Breast epithelium (tissue), 4 donors: ENCODE measurements at regions not wholly inside any gene's neighbourhood (a gene's known extent, or its start where the extent isn't known, plus 50 kb on each side); places are given as distances from the start of the nearest gene placed in this dataset.

Experiments
- DNase-seq, 2 donors: peaks; one replicate each; pipeline ENCODE4 v3.0.0-alpha.2; 2019; ENCODE audit warnings: low spot score in 2 of 2
- H3K27ac ChIP-seq, 2 donors: fragments of 200-600 bp; sonication (generic) in 1 of 2; one replicate each; pipeline ENCODE4 v1.5.1; 2016 to 2019; ENCODE audit warnings: mild to moderate bottlenecking in 1 of 2
- H3K27me3 ChIP-seq, 2 donors: fragments of 200-600 bp; sonication (generic) in 1 of 2; one replicate each; pipeline versions ENCODE4 v1.5.1 to v1.6.0; 2017 to 2019; ENCODE audit warnings: control low read depth in 1 of 2, mild to moderate bottlenecking in 1 of 2
- H3K36me3 ChIP-seq: fragments of 200-600 bp; one replicate; pipeline ENCODE4 v1.5.1; 2019
- H3K4me1 ChIP-seq, 2 donors: fragments of 200-600 bp; sonication (generic); one replicate each; pipeline ENCODE4 v1.5.1; 2016 to 2019; ENCODE audit warnings: control low read depth in 1 of 2
- H3K4me3 ChIP-seq, 3 donors: fragments of 200-600 bp; sonication (generic); 1 replicate in 2 of 3; 2 replicates in 1 of 3; pipeline ENCODE4 v1.5.1; 2016 to 2019; ENCODE audit warnings: mild to moderate bottlenecking in 3 of 3, moderate library complexity in 2 of 3
- H3K9me3 ChIP-seq, 2 donors: fragments of 200-600 bp; sonication (generic) in 1 of 2; one replicate each; pipeline ENCODE4 v1.5.1; 2016 to 2019; ENCODE audit warnings: control low read depth in 1 of 2
- CTCF ChIP-seq, 3 donors: fragments of 450-650 bp; IDR thresholded peaks; one replicate each; pipeline ENCODE4 v1.5.1; 2016 to 2017; ENCODE audit warnings: antibody characterized with exemption in 3 of 3, mild to moderate bottlenecking in 3 of 3, moderate library complexity in 3 of 3
- POLR2A ChIP-seq: fragments of 450-650 bp; IDR thresholded peaks from one replicate; pipeline ENCODE4 v1.6.1; 2016; ENCODE audit warnings: antibody characterized with exemption, mild to moderate bottlenecking, moderate library complexity
- POLR2AphosphoS5 ChIP-seq, 3 donors: sonication (generic); formaldehyde crosslinking; IDR thresholded peaks; one replicate each; pipeline ENCODE4 v1.6.1; 2017; ENCODE audit warnings: antibody characterized with exemption in 3 of 3
- intact Hi-C: fragments of 100-400 bp; cut with DNase I; formaldehyde crosslinking; loops from one replicate; pipeline ENCODE4 v1.15.1; 2023; ENCODE audit warnings: low total_unique reads

GRCh38 chr6:105886814-105887544 lies 199.2 kb upstream of the PRDM1 start:
- TF ChIP-seq POLR2AphosphoS5 (IDR thresholded peaks at IDR 0.05) (no peak), POLR2A (no peak), CTCF (IDR thresholded peaks at IDR 0.05) (no peak)
- no peaks in the 10 kb centered on the region for H3K27me3 ChIP-seq
- intact Hi-C loops, result no loop called here
- H3K36me3 ChIP-seq, result no peaks in the 10 kb centered on the region
- H3K27ac ChIP-seq, result no peak overlapping the region
- no peaks in the 10 kb centered on the region for H3K9me3 ChIP-seq
- no peak for DNase-seq
- H3K4me1 ChIP-seq, result no peaks in the 10 kb centered on the region
- no peak overlapping the region for H3K4me3 ChIP-seq

GRCh38 chr6:105886066-105886813 lies 199.9 kb upstream of the PRDM1 start:
- TF ChIP-seq POLR2AphosphoS5 (IDR thresholded peaks at IDR 0.05) (no peak), POLR2A (no peak)
- H3K4me1 ChIP-seq, result no peaks in the 10 kb centered on the region
- H3K9me3 ChIP-seq, result no peaks in the 10 kb centered on the region
- H3K27me3 ChIP-seq, result no peaks in the 10 kb centered on the region
- no peak overlapping the region for H3K4me3 ChIP-seq
- H3K27ac ChIP-seq, result no peak overlapping the region
- DNase-seq, result no peak
- H3K36me3 ChIP-seq, result no peaks in the 10 kb centered on the region
- intact Hi-C loops, result no loop called here

DNA sequence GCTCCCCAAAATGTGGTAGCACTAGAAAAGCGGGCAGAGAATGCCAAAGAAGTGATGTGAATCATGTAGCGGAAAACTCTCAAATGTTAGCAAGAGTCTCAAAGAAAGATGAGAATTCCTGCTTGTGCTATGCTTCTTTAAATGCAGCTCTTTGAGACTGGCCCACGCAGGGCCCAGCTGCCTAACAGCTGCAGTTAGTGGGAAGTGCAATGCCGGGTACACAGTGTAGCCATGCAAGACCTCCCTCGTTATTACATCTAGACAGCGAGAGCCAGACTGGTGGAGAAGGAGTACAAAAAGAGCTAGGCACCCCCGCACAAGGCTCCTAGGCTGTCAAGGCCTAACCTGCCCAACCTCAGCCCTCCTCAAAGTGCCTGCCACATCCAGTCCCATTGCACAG lies 201.7 kb upstream of the PRDM1 start:
- intact Hi-C loops, result no loop called here
- no peaks in the 10 kb centered on the region for H3K27me3 ChIP-seq
- DNase-seq, result no peak

GRCh38 chr6:105884011-105884410 lies 202.1 kb upstream of the PRDM1 start:
- H3K36me3 ChIP-seq, result no peaks in the 10 kb centered on the region
- no peak for DNase-seq
- no peak for TF ChIP-seq CTCF (IDR thresholded peaks at IDR 0.05)
- no peak for TF ChIP-seq POLR2AphosphoS5 (IDR thresholded peaks at IDR 0.05)
- TF ChIP-seq POLR2A, result no peak
- intact Hi-C loops, result no loop called here
- H3K4me3 ChIP-seq, result no peak overlapping the region
- H3K27ac ChIP-seq, result no peak overlapping the region
- H3K4me1 ChIP-seq, result no peaks in the 10 kb centered on the region
- H3K9me3 ChIP-seq, result no peaks in the 10 kb centered on the region
- H3K27me3 ChIP-seq, result no peaks in the 10 kb centered on the region

More for the DNA sequence above, 201.7 kb upstream of the PRDM1 start:
- Histone ChIP-seq H3K36me3 (no peaks in the 10 kb centered on the region), H3K4me3 (no peak overlapping the region), H3K27ac (no peak overlapping the region), H3K9me3 (no peaks in the 10 kb centered on the region), H3K4me1 (no peaks in the 10 kb centered on the region)
- TF ChIP-seq CTCF (IDR thresholded peaks at IDR 0.05), result no peak
- TF ChIP-seq POLR2AphosphoS5 (IDR thresholded peaks at IDR 0.05), result no peak
- TF ChIP-seq POLR2A, result no peak

- Histone ChIP-seq H3K27me3 (no peaks in the 10 kb centered on the region), H3K4me3 (no peak overlapping the region), H3K27ac (no peak overlapping the region), H3K9me3 (no peaks in the 10 kb centered on the region), H3K36me3 (no peaks in the 10 kb centered on the region), H3K4me1 (no peaks in the 10 kb centered on the region)
- TF ChIP-seq POLR2AphosphoS5 (IDR thresholded peaks at IDR 0.05) (no peak), CTCF (IDR thresholded peaks at IDR 0.05) (no peak), POLR2A (no peak)
- intact Hi-C loops, result no loop called here
- no peak for DNase-seq
These were observed 203.3 kb upstream of the PRDM1 start for GRCh38 chr6:105882828-105883227.
